Stimulated activated CD4-positive, alpha-beta T cell treated with anti-CD3 and anti-CD28 coated beads, Interleukin-4, amount 100 ng/mL, for 24 hours (primary cell): ENCODE measurements at regions not wholly inside any gene's neighbourhood (a gene's known extent, or its start where the extent isn't known, plus 50 kb on each side); places are given as distances from the start of the nearest gene placed in this dataset.

ENCODE experiments used
- DNase-seq: peaks from one replicate; pipeline ENCODE4 v3.0.0-alpha.2; 2020

- no peak for DNase-seq
Measured at GRCh38 chr3:159856590-159857104, 132.0 kb upstream of the IL12A start.

GRCh38 chr3:159857840-159858239 is 130.8 kb upstream of the IL12A start:
- no peak for DNase-seq

GRCh38 chr3:159858650-159859049 is 130.0 kb upstream of the IL12A start:
- DNase-seq = no peak

GRCh38 chr3:159859424-159859823 is 129.2 kb upstream of the IL12A start:
- DNase-seq = no peak

- no peak for DNase-seq
Measured at GRCh38 chr3:159859836-159860235, 128.8 kb upstream of the IL12A start.

GRCh38 chr3:159860269-159861116 is 128.1 kb upstream of the IL12A start:
- DNase-seq = no peak

- no peak for DNase-seq
Measured at GRCh38 chr3:159861369-159861987, 127.2 kb upstream of the IL12A start.

GRCh38 chr3:159865041-159865579 is 123.5 kb upstream of the IL12A start:
- no peak for DNase-seq

- no peak for DNase-seq
Measured at GRCh38 chr3:159866201-159866746, 122.4 kb upstream of the IL12A start.

- no peak for DNase-seq
Measured at GRCh38 chr3:159867372-159867771, 121.3 kb upstream of the IL12A start.

GRCh38 chr3:159870723-159871122 is 117.9 kb upstream of the IL12A start:
- DNase-seq = no peak

- no peak for DNase-seq
Measured at GRCh38 chr3:159872374-159873109, 116.1 kb upstream of the IL12A start.

GRCh38 chr3:159875116-159875515 is 113.5 kb upstream of the IL12A start:
- no peak for DNase-seq

GRCh38 chr3:159877924-159878323 is 110.7 kb upstream of the IL12A start:
- DNase-seq = no peak

- no peak for DNase-seq
Measured at GRCh38 chr3:159879146-159879545, 109.5 kb upstream of the IL12A start.

GRCh38 chr3:159879598-159879997 is 109.0 kb upstream of the IL12A start:
- DNase-seq = no peak

GRCh38 chr3:159881208-159881607 is 107.4 kb upstream of the IL12A start:
- no peak for DNase-seq

- DNase-seq = no peak
Measured at GRCh38 chr3:159881828-159882309, 106.8 kb upstream of the IL12A start.

GRCh38 chr3:159882367-159882766 is 106.3 kb upstream of the IL12A start:
- no peak for DNase-seq

- no peak for DNase-seq
Measured at GRCh38 chr3:159882790-159883779, 105.5 kb upstream of the IL12A start.

GRCh38 chr3:159884661-159885402 is 103.8 kb upstream of the IL12A start:
- no peak for DNase-seq
